ENCODE measurements at regions not wholly inside any gene's neighbourhood (a gene's known extent, or its start where the extent isn't known, plus 50 kb on each side); places are given as distances from the start of the nearest gene placed in this dataset.

GRCh38 chr16:85329059-85329812 lies 217.0 kb upstream of the CIBAR2 start:
- DNase-seq: peak; percentile 43 to 71

- no peak for DNase-seq
These were observed 217.9 kb upstream of the CIBAR2 start for GRCh38 chr16:85330006-85330693.

GRCh38 chr16:85330694-85331188 lies 218.5 kb upstream of the CIBAR2 start:
- DNase-seq: peak; percentile 46 to 76

GRCh38 chr16:85331688-85332087 lies 219.4 kb upstream of the CIBAR2 start:
- no peak for DNase-seq

GRCh38 chr16:85332175-85332574 lies 219.9 kb upstream of the CIBAR2 start:
- DNase-seq: no peak

GRCh38 chr16:85333337-85333736 lies 221.1 kb upstream of the CIBAR2 start:
- no peak for DNase-seq

GRCh38 chr16:85333744-85334640 lies 221.7 kb upstream of the CIBAR2 start:
- DNase-seq: no peak

- peak; percentile 48 to 65 for DNase-seq
These were observed 222.7 kb upstream of the CIBAR2 start for GRCh38 chr16:85334718-85335583.

- no peak for DNase-seq
These were observed 223.6 kb upstream of the CIBAR2 start for GRCh38 chr16:85335584-85336491.

GRCh38 chr16:85337910-85338637 lies 225.8 kb upstream of the CIBAR2 start:
- no peak for DNase-seq

- DNase-seq: no peak
These were observed 226.3 kb upstream of the CIBAR2 start for GRCh38 chr16:85338638-85338982.

- no peak for DNase-seq
These were observed 226.9 kb upstream of the CIBAR2 start for GRCh38 chr16:85338989-85339685.

GRCh38 chr16:85341972-85342695 lies 229.9 kb upstream of the CIBAR2 start:
- DNase-seq: no peak

- no peak for DNase-seq
These were observed 232.3 kb upstream of the CIBAR2 start for GRCh38 chr16:85344502-85345128.

- no peak for DNase-seq
These were observed 232.9 kb upstream of the CIBAR2 start for GRCh38 chr16:85345129-85345639.

- DNase-seq: no peak
These were observed 234.3 kb upstream of the CIBAR2 start for GRCh38 chr16:85346404-85347212.

- DNase-seq: peak; percentile 20 to 59
These were observed 234.9 kb upstream of the CIBAR2 start for GRCh38 chr16:85347213-85347591.
